ENCODE measurements at regions not wholly inside any gene's neighbourhood (a gene's known extent, or its start where the extent isn't known, plus 50 kb on each side); places are given as distances from the start of the nearest gene placed in this dataset.

DNA sequence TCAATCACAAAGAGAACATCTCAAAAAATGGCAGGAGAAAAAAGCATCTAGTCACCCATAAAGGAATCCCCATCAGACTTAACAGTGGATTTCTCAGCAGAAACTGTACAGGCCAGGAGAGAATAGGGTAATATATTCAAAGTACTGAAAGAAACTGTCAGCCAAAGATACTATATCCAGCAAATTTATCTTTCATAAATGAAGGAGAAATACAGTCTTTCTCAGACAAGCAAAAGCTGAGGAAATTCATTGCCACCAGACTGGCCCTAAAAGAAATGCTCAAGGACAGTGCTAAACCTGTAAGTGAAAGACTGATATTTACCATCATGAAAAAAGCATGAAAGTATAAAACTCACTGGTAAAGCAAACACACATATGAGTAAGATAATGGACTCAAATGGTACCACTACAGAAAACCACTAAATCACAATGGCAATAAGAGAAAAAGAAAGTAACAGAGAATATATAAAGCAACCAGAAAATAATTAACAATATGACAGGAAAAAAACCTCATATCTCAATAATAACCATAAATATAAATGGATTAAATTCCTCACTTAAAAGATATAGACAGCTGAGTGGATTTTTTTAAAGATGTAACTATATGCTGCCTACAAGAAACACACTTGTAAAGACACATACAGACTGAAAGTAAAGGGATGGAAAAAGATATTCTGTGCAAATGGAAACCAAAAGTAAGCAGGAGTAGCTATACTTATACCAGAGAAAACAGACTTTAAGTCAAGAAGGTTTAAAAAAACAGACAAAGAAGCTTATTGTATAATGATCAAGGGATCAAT, 83.4 kb upstream of the STK39 start:
- no peak for TF ChIP-seq POLR2A (IDR thresholded peaks at IDR 0.05)
- TF ChIP-seq, protein P1, sequence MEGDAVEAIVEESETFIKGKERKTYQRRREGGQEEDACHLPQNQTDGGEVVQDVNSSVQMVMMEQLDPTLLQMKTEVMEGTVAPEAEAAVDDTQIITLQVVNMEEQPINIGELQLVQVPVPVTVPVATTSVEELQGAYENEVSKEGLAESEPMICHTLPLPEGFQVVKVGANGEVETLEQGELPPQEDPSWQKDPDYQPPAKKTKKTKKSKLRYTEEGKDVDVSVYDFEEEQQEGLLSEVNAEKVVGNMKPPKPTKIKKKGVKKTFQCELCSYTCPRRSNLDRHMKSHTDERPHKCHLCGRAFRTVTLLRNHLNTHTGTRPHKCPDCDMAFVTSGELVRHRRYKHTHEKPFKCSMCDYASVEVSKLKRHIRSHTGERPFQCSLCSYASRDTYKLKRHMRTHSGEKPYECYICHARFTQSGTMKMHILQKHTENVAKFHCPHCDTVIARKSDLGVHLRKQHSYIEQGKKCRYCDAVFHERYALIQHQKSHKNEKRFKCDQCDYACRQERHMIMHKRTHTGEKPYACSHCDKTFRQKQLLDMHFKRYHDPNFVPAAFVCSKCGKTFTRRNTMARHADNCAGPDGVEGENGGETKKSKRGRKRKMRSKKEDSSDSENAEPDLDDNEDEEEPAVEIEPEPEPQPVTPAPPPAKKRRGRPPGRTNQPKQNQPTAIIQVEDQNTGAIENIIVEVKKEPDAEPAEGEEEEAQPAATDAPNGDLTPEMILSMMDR (IDR thresholded peaks at IDR 0.05) = no peak

All from testis (tissue), 2 donors.